Parathyroid adenoma (tissue), 2 donors: ENCODE measurements at regions not wholly inside any gene's neighbourhood (a gene's known extent, or its start where the extent isn't known, plus 50 kb on each side); places are given as distances from the start of the nearest gene placed in this dataset.

Source experiments
- H2AFZ ChIP-seq: fragments of 300-600 bp; sonication (generic); one replicate; pipeline ENCODE4 v1.7.0; 2017; ENCODE audit warnings: antibody characterized with exemption, mild to moderate bottlenecking
- H3K27ac ChIP-seq: fragments of 300-600 bp; sonication (generic); one replicate; pipeline ENCODE4 v1.7.0; 2017
- H3K27me3 ChIP-seq: fragments of 300-600 bp; sonication (generic); one replicate; pipeline ENCODE4 v1.7.0; 2017; ENCODE audit warnings: low read length; ENCODE audit not compliant: control insufficient read depth, insufficient read depth
- H3K36me3 ChIP-seq: fragments of 300-600 bp; sonication (generic); one replicate; pipeline ENCODE4 v1.7.0; 2017; ENCODE audit warnings: low read length; ENCODE audit not compliant: control insufficient read depth, insufficient read depth
- H3K4me1 ChIP-seq: fragments of 300-600 bp; sonication (generic); one replicate; pipeline ENCODE4 v1.7.0; 2017; ENCODE audit warnings: control low read depth
- H3K4me2 ChIP-seq: fragments of 300-600 bp; sonication (generic); one replicate; pipeline ENCODE4 v1.7.0; 2017; ENCODE audit warnings: low read length
- H3K4me3 ChIP-seq: fragments of 300-600 bp; sonication (generic); one replicate; pipeline ENCODE4 v1.7.0; 2017; ENCODE audit warnings: low read depth, low read length
- H3K79me2 ChIP-seq: fragments of 300-600 bp; sonication (generic); one replicate; pipeline ENCODE4 v1.7.0; 2017; ENCODE audit warnings: control low read depth
- H3K9ac ChIP-seq: fragments of 300-600 bp; sonication (generic); one replicate; pipeline ENCODE4 v1.7.0; 2017; ENCODE audit warnings: mild to moderate bottlenecking
- H3K9me3 ChIP-seq: fragments of 300-600 bp; sonication (generic); one replicate; pipeline ENCODE4 v1.7.0; 2017; ENCODE audit warnings: low read length; ENCODE audit not compliant: control insufficient read depth
- CTCF ChIP-seq: fragments of 300-600 bp; sonication (generic); IDR thresholded peaks from one replicate; pipeline ENCODE4 v1.7.0; 2017; ENCODE audit warnings: antibody characterized with exemption, mild to moderate bottlenecking
- donor health status: primary hyperparathyroidism.

- H3K4me2 ChIP-seq, result no peak overlapping the region
- H3K4me1 ChIP-seq, result no peaks in the 10 kb centered on the region
- no peaks in the 10 kb centered on the region for H3K9me3 ChIP-seq
- no peaks in the 10 kb centered on the region for H3K79me2 ChIP-seq
- no peak overlapping the region for H3K27ac ChIP-seq
- H3K36me3 ChIP-seq, result no peaks in the 10 kb centered on the region
- no peaks in the 10 kb centered on the region for H3K27me3 ChIP-seq
- TF ChIP-seq CTCF, result no peak
- H3K4me3 ChIP-seq, result no peak overlapping the region
- H2AFZ ChIP-seq, result no peak overlapping the region
- no peak overlapping the region for H3K9ac ChIP-seq
Measured at GRCh38 chr2:60294901-60295635, 258.4 kb downstream of the BCL11A start.

- H3K9ac ChIP-seq, result no peak overlapping the region
- no peaks in the 10 kb centered on the region for H3K9me3 ChIP-seq
- H3K4me3 ChIP-seq, result no peak overlapping the region
- H3K27ac ChIP-seq, result no peak overlapping the region
- no peaks in the 10 kb centered on the region for H3K36me3 ChIP-seq
- no peak for TF ChIP-seq CTCF
- H3K79me2 ChIP-seq, result no peaks in the 10 kb centered on the region
- H2AFZ ChIP-seq, result no peak overlapping the region
- no peak overlapping the region for H3K4me2 ChIP-seq
- no peaks in the 10 kb centered on the region for H3K27me3 ChIP-seq
- H3K4me1 ChIP-seq, result no peaks in the 10 kb centered on the region
Measured at GRCh38 chr2:60292242-60292641, 261.2 kb downstream of the BCL11A start.

- TF ChIP-seq CTCF, result no peak
- H3K4me3 ChIP-seq, result no peak overlapping the region
- no peak overlapping the region for H2AFZ ChIP-seq
- no peak overlapping the region for H3K4me2 ChIP-seq
- no peaks in the 10 kb centered on the region for H3K79me2 ChIP-seq
- no peaks in the 10 kb centered on the region for H3K9me3 ChIP-seq
- no peak overlapping the region for H3K9ac ChIP-seq
- no peaks in the 10 kb centered on the region for H3K27me3 ChIP-seq
- no peak overlapping the region for H3K27ac ChIP-seq
- no peaks in the 10 kb centered on the region for H3K36me3 ChIP-seq
- H3K4me1 ChIP-seq, result no peaks in the 10 kb centered on the region
Measured at GRCh38 chr2:60290509-60290908, 262.9 kb downstream of the BCL11A start.

- Histone ChIP-seq H3K4me3 (no peak overlapping the region), H3K27ac (no peak overlapping the region), H3K27me3 (no peaks in the 10 kb centered on the region), H3K4me2 (no peak overlapping the region), H3K9ac (no peak overlapping the region), H3K79me2 (no peaks in the 10 kb centered on the region), H2AFZ (no peak overlapping the region), H3K9me3 (no peaks in the 10 kb centered on the region), H3K4me1 (no peaks in the 10 kb centered on the region), H3K36me3 (no peaks in the 10 kb centered on the region)
- no peak for TF ChIP-seq CTCF
Measured at GRCh38 chr2:60285626-60286316, 267.7 kb downstream of the BCL11A start.
